ENCODE measurements at regions not wholly inside any gene's neighbourhood (a gene's known extent, or its start where the extent isn't known, plus 50 kb on each side); places are given as distances from the start of the nearest gene placed in this dataset.

DNA sequence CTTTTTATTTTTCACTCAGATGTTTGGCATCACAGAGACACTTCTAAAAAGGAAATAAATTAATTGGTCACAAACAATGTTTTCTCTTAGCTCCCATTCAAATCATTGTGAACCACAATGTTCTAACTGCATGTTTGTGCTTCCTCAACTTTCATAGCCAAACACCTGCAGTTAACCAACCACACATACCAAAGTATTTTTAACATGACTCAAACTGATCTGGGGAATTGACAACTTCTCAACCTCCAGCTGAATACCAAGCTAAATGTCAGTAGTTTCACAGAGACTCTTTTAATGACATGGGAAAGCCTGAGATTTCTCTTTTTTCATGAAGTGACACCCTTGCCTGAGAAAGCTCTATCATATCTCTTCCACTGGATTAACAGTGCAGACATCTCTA is 217.9 kb upstream of the MME start:
- TF ChIP-seq EZH2 (IDR thresholded peaks at IDR 0.05; ENCODE audit: borderline replicate concordance, low read depth, low read length, severe bottlenecking) = no peak
- TF ChIP-seq, protein P1, sequence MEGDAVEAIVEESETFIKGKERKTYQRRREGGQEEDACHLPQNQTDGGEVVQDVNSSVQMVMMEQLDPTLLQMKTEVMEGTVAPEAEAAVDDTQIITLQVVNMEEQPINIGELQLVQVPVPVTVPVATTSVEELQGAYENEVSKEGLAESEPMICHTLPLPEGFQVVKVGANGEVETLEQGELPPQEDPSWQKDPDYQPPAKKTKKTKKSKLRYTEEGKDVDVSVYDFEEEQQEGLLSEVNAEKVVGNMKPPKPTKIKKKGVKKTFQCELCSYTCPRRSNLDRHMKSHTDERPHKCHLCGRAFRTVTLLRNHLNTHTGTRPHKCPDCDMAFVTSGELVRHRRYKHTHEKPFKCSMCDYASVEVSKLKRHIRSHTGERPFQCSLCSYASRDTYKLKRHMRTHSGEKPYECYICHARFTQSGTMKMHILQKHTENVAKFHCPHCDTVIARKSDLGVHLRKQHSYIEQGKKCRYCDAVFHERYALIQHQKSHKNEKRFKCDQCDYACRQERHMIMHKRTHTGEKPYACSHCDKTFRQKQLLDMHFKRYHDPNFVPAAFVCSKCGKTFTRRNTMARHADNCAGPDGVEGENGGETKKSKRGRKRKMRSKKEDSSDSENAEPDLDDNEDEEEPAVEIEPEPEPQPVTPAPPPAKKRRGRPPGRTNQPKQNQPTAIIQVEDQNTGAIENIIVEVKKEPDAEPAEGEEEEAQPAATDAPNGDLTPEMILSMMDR (IDR thresholded peaks at IDR 0.05; ENCODE audit: borderline replicate concordance, extremely low read depth, low read length, poor library complexity, severe bottlenecking) = no peak
